Thoracic aorta (tissue), 2 donors: ENCODE measurements at regions not wholly inside any gene's neighbourhood (a gene's known extent, or its start where the extent isn't known, plus 50 kb on each side); places are given as distances from the start of the nearest gene placed in this dataset.
A peak's percentile ranks its signal among the peaks of the same experiment; 100 is the strongest.

ENCODE experiments used
- ATAC-seq: fragments of 150-250 bp; one replicate; pipeline ENCODE4 v1.8.0; 2017; ENCODE audit warnings: low read depth; ENCODE audit not compliant: insufficient number of reproducible peaks, low FRiP score
- DNase-seq: peaks from one replicate; pipeline ENCODE4 v3.0.0-alpha.2; 2020; ENCODE audit warnings: low spot score
- H3K27ac ChIP-seq, 2 donors: fragments of 200-600 bp; sonication (generic); 1 replicate in 1 of 2; 2 replicates in 1 of 2; pipeline ENCODE4 v1.5.1; 2016; ENCODE audit warnings: mild to moderate bottlenecking in 2 of 2, moderate library complexity in 2 of 2
- H3K27me3 ChIP-seq: fragments of 200-600 bp; sonication (generic); replicated peaks from 2 replicates; pipeline ENCODE4 v1.6.0; 2016; ENCODE audit warnings: mild to moderate bottlenecking; ENCODE audit not compliant: insufficient read depth
- H3K36me3 ChIP-seq: fragments of 200-600 bp; sonication (generic); one replicate; pipeline ENCODE4 v1.5.1; 2016
- H3K4me1 ChIP-seq, 2 donors: fragments of 200-600 bp; sonication (generic); 1 replicate in 1 of 2; 2 replicates in 1 of 2; pipeline versions ENCODE4 v1.5.1 to v1.6.0; 2016; ENCODE audit warnings: low read depth in 2 of 2, mild to moderate bottlenecking in 1 of 2; ENCODE audit not compliant: control insufficient read depth in 1 of 2
- H3K4me3 ChIP-seq: fragments of 200-600 bp; sonication (generic); 2 replicates; pipeline ENCODE4 v1.5.1; 2016; ENCODE audit warnings: mild to moderate bottlenecking
- H3K9me3 ChIP-seq: fragments of 200-600 bp; sonication (generic); 2 replicates; pipeline ENCODE4 v1.5.1; 2016
- CTCF ChIP-seq: fragments of 200-600 bp; sonication (generic); IDR thresholded peaks from one replicate; pipeline ENCODE4 v1.5.1; 2019; ENCODE audit warnings: antibody characterized with exemption

GRCh38 chr21:38667291-38667870, 138.3 kb upstream of the ETS2 start:
- Histone ChIP-seq H3K36me3 (no peaks in the 10 kb centered on the region), H3K27ac (no peak overlapping the region), H3K27me3 (no peaks in the 10 kb centered on the region), H3K4me3 (no peak overlapping the region), H3K9me3 (no peaks in the 10 kb centered on the region), H3K4me1 (peaks cover 4 to 24% of the 10 kb centered on the region in 2 donors)
- TF ChIP-seq CTCF, result no peak
- DNase-seq, result no peak
- no peak for ATAC-seq

GRCh38 chr21:38668067-38668466, 137.7 kb upstream of the ETS2 start:
- no peaks in the 10 kb centered on the region for H3K9me3 ChIP-seq
- H3K4me1 ChIP-seq, result peaks cover 4 to 24% of the 10 kb centered on the region in 2 donors
- H3K27me3 ChIP-seq, result no peaks in the 10 kb centered on the region
- DNase-seq (no peak), ATAC-seq (no peak)
- no peaks in the 10 kb centered on the region for H3K36me3 ChIP-seq
- no peak for TF ChIP-seq CTCF
- no peak overlapping the region for H3K4me3 ChIP-seq
- H3K27ac ChIP-seq, result no peak overlapping the region

GRCh38 chr21:38668541-38668940, 137.2 kb upstream of the ETS2 start:
- Histone ChIP-seq H3K36me3 (no peaks in the 10 kb centered on the region), H3K27me3 (no peaks in the 10 kb centered on the region), H3K9me3 (no peaks in the 10 kb centered on the region), H3K4me3 (no peak overlapping the region), H3K27ac (no peak overlapping the region), H3K4me1 (peaks cover 4 to 24% of the 10 kb centered on the region in 2 donors)
- ATAC-seq, result no peak
- TF ChIP-seq CTCF, result no peak
- no peak for DNase-seq

GRCh38 chr21:38669186-38669585, 136.5 kb upstream of the ETS2 start:
- ATAC-seq (no peak), DNase-seq (no peak)
- no peak overlapping the region for H3K27ac ChIP-seq
- peak; percentile 53 for TF ChIP-seq CTCF
- peaks cover 4 to 24% of the 10 kb centered on the region in 2 donors for H3K4me1 ChIP-seq
- no peaks in the 10 kb centered on the region for H3K9me3 ChIP-seq
- H3K27me3 ChIP-seq, result no peaks in the 10 kb centered on the region
- H3K4me3 ChIP-seq, result no peak overlapping the region
- no peaks in the 10 kb centered on the region for H3K36me3 ChIP-seq

- ATAC-seq (no peak), DNase-seq (no peak)
Observed at GRCh38 chr21:38670861-38671260, 134.9 kb upstream of the ETS2 start.

More at GRCh38 chr21:38670861-38671260, 134.9 kb upstream of the ETS2 start:
- Histone ChIP-seq H3K36me3 (no peaks in the 10 kb centered on the region), H3K4me3 (no peak overlapping the region), H3K9me3 (no peaks in the 10 kb centered on the region), H3K4me1 (peaks cover 4 to 35% of the 10 kb centered on the region in 2 donors), H3K27ac (peak overlapping the region in 1 of 2 donors; percentile 23), H3K27me3 (no peaks in the 10 kb centered on the region)
- no peak for TF ChIP-seq CTCF
